ENCODE measurements at regions not wholly inside any gene's neighbourhood (a gene's known extent, or its start where the extent isn't known, plus 50 kb on each side); places are given as distances from the start of the nearest gene placed in this dataset.

DNA sequence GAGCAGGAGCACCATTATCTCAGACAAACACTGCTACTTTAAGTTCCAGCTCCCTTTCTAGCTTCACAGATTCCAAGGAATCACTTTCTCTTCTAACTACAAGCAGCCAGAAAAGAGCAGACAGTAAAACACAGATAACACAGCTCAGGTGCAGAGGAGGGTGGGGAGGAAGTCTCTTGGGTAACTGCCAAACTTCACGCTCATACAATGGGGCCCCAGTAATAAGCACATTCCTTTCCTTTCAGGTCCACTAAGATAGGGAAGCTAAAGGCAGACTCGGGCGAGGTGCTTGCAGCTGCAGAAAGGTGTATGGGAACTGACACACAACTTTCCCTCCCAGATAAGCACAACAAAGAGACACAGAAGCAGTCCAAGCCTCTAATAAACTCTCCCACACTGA lies 69.2 kb upstream of the OR9G4 start:
- Histone ChIP-seq H3K27ac (ENCODE audit: low read depth, low read length) (no peak overlapping the region), H4K20me1 (ENCODE audit: low read depth, low read length) (no peaks in the 10 kb centered on the region), H3K27me3 (ENCODE audit: low read length) (no peaks in the 10 kb centered on the region), H3K9ac (ENCODE audit: low read length) (no peak overlapping the region), H2AFZ (ENCODE audit: low read depth, low read length, severe bottlenecking) (no peak overlapping the region), H3K9me2 (replicated peaks; ENCODE audit: insufficient read depth, low read length) (no peaks in the 10 kb centered on the region), H3K36me3 (ENCODE audit: low read length) (no peaks in the 10 kb centered on the region), H3F3A (ENCODE audit: insufficient read depth) (no peaks in the 10 kb centered on the region), H3K4me2 (ENCODE audit: low read depth, low read length, poor library complexity, severe bottlenecking) (no peak overlapping the region), H3K79me2 (ENCODE audit: insufficient read depth, low read length) (no peaks in the 10 kb centered on the region), H3K4me3 (ENCODE audit: insufficient read depth, low read length, poor library complexity, severe bottlenecking) (no peak overlapping the region), H3K9me3 (ENCODE audit: insufficient read depth, low read length) (no peaks in the 10 kb centered on the region)
- no peak for TF ChIP-seq CTCF (IDR thresholded peaks at IDR 0.05; ENCODE audit: insufficient read depth, low read length, poor library complexity, severe bottlenecking)
- no peak for TF ChIP-seq EZH2phosphoT487 (conservative IDR thresholded peaks at IDR 0.05; ENCODE audit: low read length)

- TF ChIP-seq EZH2phosphoT487 (conservative IDR thresholded peaks at IDR 0.05; ENCODE audit: low read length) (no peak), CTCF (IDR thresholded peaks at IDR 0.05; ENCODE audit: insufficient read depth, low read length, poor library complexity, severe bottlenecking) (no peak)
- Histone ChIP-seq H3K9me2 (replicated peaks; ENCODE audit: insufficient read depth, low read length) (no peaks in the 10 kb centered on the region), H3K27ac (ENCODE audit: low read depth, low read length) (no peak overlapping the region), H4K20me1 (ENCODE audit: low read depth, low read length) (no peaks in the 10 kb centered on the region), H3K4me2 (ENCODE audit: low read depth, low read length, poor library complexity, severe bottlenecking) (no peak overlapping the region), H3K27me3 (ENCODE audit: low read length) (no peaks in the 10 kb centered on the region), H3K79me2 (ENCODE audit: insufficient read depth, low read length) (no peaks in the 10 kb centered on the region), H3F3A (ENCODE audit: insufficient read depth) (no peaks in the 10 kb centered on the region), H2AFZ (ENCODE audit: low read depth, low read length, severe bottlenecking) (no peak overlapping the region), H3K9me3 (ENCODE audit: insufficient read depth, low read length) (no peaks in the 10 kb centered on the region), H3K36me3 (ENCODE audit: low read length) (no peaks in the 10 kb centered on the region), H3K9ac (ENCODE audit: low read length) (no peak overlapping the region), H3K4me3 (ENCODE audit: insufficient read depth, low read length, poor library complexity, severe bottlenecking) (no peak overlapping the region)
Measured at GRCh38 chr11:56816259-56816658, 67.8 kb upstream of the OR9G4 start.

DNA sequence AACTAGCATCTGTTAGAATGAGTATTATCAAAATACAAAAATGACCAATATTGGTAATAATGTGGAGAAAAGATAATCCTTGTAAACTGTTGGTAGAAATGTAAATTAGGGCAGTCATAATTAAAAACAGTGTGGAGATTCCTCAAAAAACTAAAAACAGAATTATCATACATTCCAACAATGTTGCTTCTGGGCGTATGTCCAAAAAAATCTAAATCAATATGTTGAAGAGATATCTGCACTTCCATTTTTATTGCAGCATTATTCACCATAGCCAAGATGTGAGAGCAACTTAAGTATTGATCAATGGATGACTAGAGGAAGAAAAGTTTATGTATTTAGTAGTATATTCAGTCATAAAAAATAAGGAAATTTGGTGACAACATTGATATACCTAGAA lies 59.8 kb upstream of the OR9G4 start:
- no peaks in the 10 kb centered on the region for H3F3A ChIP-seq (ENCODE audit: insufficient read depth)
- no peaks in the 10 kb centered on the region for H3K36me3 ChIP-seq (ENCODE audit: low read length)
- H3K4me3 ChIP-seq (ENCODE audit: insufficient read depth, low read length, poor library complexity, severe bottlenecking) = no peak overlapping the region
- no peak overlapping the region for H3K4me2 ChIP-seq (ENCODE audit: low read depth, low read length, poor library complexity, severe bottlenecking)
- H3K9me2 ChIP-seq (replicated peaks; ENCODE audit: insufficient read depth, low read length) = no peaks in the 10 kb centered on the region
- no peaks in the 10 kb centered on the region for H4K20me1 ChIP-seq (ENCODE audit: low read depth, low read length)
- no peak overlapping the region for H3K9ac ChIP-seq (ENCODE audit: low read length)
- H3K27me3 ChIP-seq (ENCODE audit: low read length) = no peaks in the 10 kb centered on the region
- H3K9me3 ChIP-seq (ENCODE audit: insufficient read depth, low read length) = no peaks in the 10 kb centered on the region
- no peaks in the 10 kb centered on the region for H3K79me2 ChIP-seq (ENCODE audit: insufficient read depth, low read length)
- TF ChIP-seq EZH2phosphoT487 (conservative IDR thresholded peaks at IDR 0.05; ENCODE audit: low read length) (no peak), CTCF (IDR thresholded peaks at IDR 0.05; ENCODE audit: insufficient read depth, low read length, poor library complexity, severe bottlenecking) (no peak)
- no peak overlapping the region for H2AFZ ChIP-seq (ENCODE audit: low read depth, low read length, severe bottlenecking)
- H3K27ac ChIP-seq (ENCODE audit: low read depth, low read length) = no peak overlapping the region

All from SU-DHL-6 (cell line).